SK-N-SH (cell line): ENCODE measurements at regions not wholly inside any gene's neighbourhood (a gene's known extent, or its start where the extent isn't known, plus 50 kb on each side); places are given as distances from the start of the nearest gene placed in this dataset.

Experiments
- CTCF ChIA-PET: fragments of 300-600, 350-600 bp; formaldehyde crosslinking; extraction: SDS; loops from one replicate; lab custom pipeline; 2021; lab: Yijun Ruan, JAX
- POLR2A ChIA-PET: fragments of 350-600 bp; sonication (Branson Sonifier 250); formaldehyde crosslinking; extraction: SDS; loops from one replicate; lab custom pipeline; 2020; ENCODE audit warnings: antibody characterized with exemption, inconsistent platforms; lab: Yijun Ruan, JAX
- DNase-seq: peaks from one replicate; pipeline ENCODE4 v3.0.0; 2012
- H2AFZ ChIP-seq: fragments of 200-600 bp; sonication (generic); 2 replicates; pipeline ENCODE4 v1.8.1; 2016; ENCODE audit warnings: antibody characterized with exemption, mild to moderate bottlenecking, low read depth
- H3F3A ChIP-seq: fragments of 200-600 bp; sonication (generic); replicated peaks from 2 replicates; pipeline ENCODE3; 2016; ENCODE audit warnings: antibody characterized with exemption, mild to moderate bottlenecking; ENCODE audit not compliant: insufficient read depth
- H3K27ac ChIP-seq, 2 experiments: fragments of 200-500 bp in 1 of 2; fragments of 200-600 bp in 1 of 2; sonication (Bioruptor generic) in 1 of 2; sonication (generic), shearing (Covaris generic) in 1 of 2; 2 replicates each; pipeline versions ENCODE4 v1.5.1 to v1.6.1; 2014 to 2016; ENCODE audit warnings: low read depth in 2 of 2, inconsistent platforms in 1 of 2, low read length in 1 of 2, mild to moderate bottlenecking in 1 of 2, mixed read lengths in 1 of 2
- H3K27me3 ChIP-seq: fragments of 200-600 bp; sonication (generic), shearing (Covaris generic); 2 replicates; pipeline ENCODE4 v1.6.1; 2016; ENCODE audit warnings: mixed run types; ENCODE audit not compliant: insufficient read depth
- H3K36me3 ChIP-seq, 2 experiments: fragments of 200-500 bp in 1 of 2; fragments of 200-600 bp in 1 of 2; sonication (Bioruptor generic) in 1 of 2; sonication (generic) in 1 of 2; replicated peaks in 1 of 2; 2 replicates each; pipeline versions ENCODE3 to v1.5.1; 2014 to 2016; ENCODE audit warnings: low read length in 1 of 2, mild to moderate bottlenecking in 1 of 2; ENCODE audit not compliant: insufficient read depth in 2 of 2, control insufficient read depth in 1 of 2
- H3K4me1 ChIP-seq, 2 experiments: fragments of 200-500 bp in 1 of 2; fragments of 200-600 bp in 1 of 2; sonication (Bioruptor generic) in 1 of 2; sonication (generic), shearing (Covaris generic) in 1 of 2; 2 replicates each; pipeline versions ENCODE4 v1.5.1 to v1.6.1; 2014 to 2016; ENCODE audit warnings: low read depth in 1 of 2, low read length in 1 of 2, mixed run types in 1 of 2; ENCODE audit not compliant: insufficient read depth in 2 of 2, control insufficient read depth in 1 of 2
- H3K4me2 ChIP-seq: fragments of 200-600 bp; sonication (generic), shearing (Covaris generic); 2 replicates; pipeline ENCODE4 v1.6.1; 2017; ENCODE audit warnings: mixed run types
- H3K4me3 ChIP-seq, 2 experiments: fragments of 200-500 bp in 1 of 2; fragments of 200-600 bp in 1 of 2; sonication (Bioruptor generic) in 1 of 2; sonication (generic), shearing (Covaris generic) in 1 of 2; 2 replicates each; pipeline versions ENCODE4 v1.5.1 to v1.8.1; 2014 to 2016; ENCODE audit warnings: low read depth in 2 of 2, inconsistent platforms in 1 of 2, low read length in 1 of 2, mild to moderate bottlenecking in 1 of 2, mixed read lengths in 1 of 2, moderate library complexity in 1 of 2
- H3K79me2 ChIP-seq: fragments of 200-600 bp; sonication (generic); 2 replicates; pipeline ENCODE4 v1.8.1; 2017; ENCODE audit warnings: mild to moderate bottlenecking; ENCODE audit not compliant: insufficient read depth
- H3K9ac ChIP-seq: fragments of 200-600 bp; sonication (generic); 2 replicates; pipeline ENCODE4 v1.6.1; 2017; ENCODE audit warnings: mixed run types
- H3K9me2 ChIP-seq: fragments of 200-600 bp; sonication (generic); 2 replicates; pipeline ENCODE4 v1.6.1; 2017; ENCODE audit warnings: mixed run types
- H3K9me3 ChIP-seq: fragments of 200-600 bp; sonication (generic); 2 replicates; pipeline ENCODE4 v1.6.1; 2017; ENCODE audit warnings: mixed run types, mild to moderate bottlenecking, moderate library complexity
- H4K20me1 ChIP-seq: fragments of 200-600 bp; sonication (generic); 2 replicates; pipeline ENCODE4 v1.6.1; 2017; ENCODE audit warnings: mild to moderate bottlenecking, mixed run types; ENCODE audit not compliant: insufficient read depth
- CHD2 ChIP-seq: fragments of 150-350 bp; IDR thresholded peaks from 2 replicates; pipeline ENCODE4 v1.6.1; 2018; ENCODE audit warnings: low read length; ENCODE audit not compliant: partially characterized antibody
- ELF1 ChIP-seq: IDR thresholded peaks from 2 replicates; pipeline ENCODE4 v1.4.0; 2012
- EP300 ChIP-seq, 2 experiments: IDR thresholded peaks; 2 replicates each; pipeline versions ENCODE4 v1.4.0 to v1.6.1; 2012; ENCODE audit warnings: borderline replicate concordance in 1 of 2, low read depth in 1 of 2, low read length in 1 of 2
- GABPA ChIP-seq: IDR thresholded peaks from 2 replicates; pipeline ENCODE4 v1.4.0; 2012; ENCODE audit warnings: low read depth, mild to moderate bottlenecking
- GATA2 ChIP-seq: sonication (generic); formaldehyde crosslinking; IDR thresholded peaks from 2 replicates; pipeline ENCODE4 v1.5.0; 2020; ENCODE audit warnings: mild to moderate bottlenecking, missing genetic modification reagents
- NFIC ChIP-seq: IDR thresholded peaks from 2 replicates; pipeline ENCODE4 v1.4.0; 2012; ENCODE audit warnings: borderline replicate concordance
- NRF1 ChIP-seq: IDR thresholded peaks from 2 replicates; pipeline ENCODE4 v1.6.1; 2012; ENCODE audit warnings: low read depth, mild to moderate bottlenecking, low read length
- POLR2AphosphoS5 ChIP-seq: IDR thresholded peaks from 2 replicates; pipeline ENCODE4 v1.6.1; 2012; ENCODE audit warnings: low read depth, low read length
- RCOR1 ChIP-seq: fragments of 150-350 bp; IDR thresholded peaks from 2 replicates; pipeline ENCODE4 v1.6.1; 2017; ENCODE audit warnings: antibody characterized with exemption, low read length
- RFX5 ChIP-seq: IDR thresholded peaks from 2 replicates; pipeline ENCODE4 v1.6.1; 2012; ENCODE audit warnings: mild to moderate bottlenecking, improper control_type of control experiment, low read length
- SIN3A ChIP-seq: IDR thresholded peaks from 2 replicates; pipeline ENCODE4 v1.6.1; 2012; ENCODE audit warnings: low read depth, mild to moderate bottlenecking, low read length, moderate library complexity, borderline replicate concordance
- TCF12 ChIP-seq: IDR thresholded peaks from 2 replicates; pipeline ENCODE4 v1.4.0; 2012
- TEAD4 ChIP-seq: IDR thresholded peaks from 2 replicates; pipeline ENCODE4 v1.4.0; 2012; ENCODE audit warnings: mild to moderate bottlenecking, borderline replicate concordance; ENCODE audit not compliant: insufficient read depth
- WGBS: methylation state at CpG from one replicate; pipeline ENCODE4 v1.1.6; 2017; ENCODE audit warnings: low lambda C conversion rate; 5-methylcytosine and 5-hydroxymethylcytosine counted together
- TF ChIP-seq, protein P1 (sequence below): fragments of 150-350 bp; IDR thresholded peaks from 2 replicates; pipeline ENCODE4 v1.6.1; 2016; ENCODE audit warnings: mild to moderate bottlenecking, low read depth, low read length
- TF ChIP-seq, protein P2 (sequence below): IDR thresholded peaks from 2 replicates; pipeline ENCODE4 v1.4.0; 2012; ENCODE audit warnings: low read depth, borderline replicate concordance
- TF ChIP-seq, protein P3 (sequence below): IDR thresholded peaks from 2 replicates; pipeline ENCODE4 v1.4.0; 2012; ENCODE audit warnings: low read depth
- TF ChIP-seq, protein P4 (sequence below): IDR thresholded peaks from 2 replicates; pipeline ENCODE4; 2012

DNA sequence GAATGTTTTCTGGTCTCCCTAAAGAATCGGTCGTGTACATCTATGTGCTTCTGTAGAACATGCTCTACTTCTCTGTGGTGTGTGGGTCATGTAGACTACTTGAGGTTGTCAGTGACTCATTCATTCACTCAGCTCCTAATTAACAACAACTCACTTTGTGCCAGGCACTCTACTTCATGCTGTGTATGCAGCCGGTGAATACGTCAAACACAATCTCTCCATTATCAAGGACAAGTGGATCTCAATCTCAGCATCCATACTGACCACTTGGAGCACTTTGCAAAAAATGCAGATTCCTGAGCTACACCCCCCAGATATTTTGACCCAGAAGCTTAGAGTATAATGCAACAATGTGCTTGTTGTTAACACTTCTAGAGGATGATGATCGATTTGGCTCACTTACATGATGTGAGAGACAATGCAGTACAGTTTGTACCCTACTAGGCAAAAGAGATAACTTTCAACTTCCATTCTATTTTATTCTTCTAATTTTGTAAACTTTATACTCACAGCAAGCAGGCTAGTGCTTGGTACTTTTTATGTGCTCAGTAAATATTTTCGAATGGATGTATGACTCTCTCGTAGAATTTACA is 508.6 kb upstream of the ADAMTS5 start:
- DNase-seq, result no peak
- 79% methylated on average over 7 of the region's 7 CpGs for WGBS

More for the DNA sequence above, 508.6 kb upstream of the ADAMTS5 start:
- Histone ChIP-seq H3K9me2 (no peaks in the 10 kb centered on the region), H3K9me3 (no peaks in the 10 kb centered on the region), H3K4me1 (no peaks in the 10 kb centered on the region; a peak in 1 of 4 replicates), H3K4me2 (no peak overlapping the region), H3K4me3 (no peak overlapping the region), H3K27me3 (no peaks in the 10 kb centered on the region), H3K9ac (no peak overlapping the region), H3K79me2 (no peaks in the 10 kb centered on the region), H3K36me3 (no peaks in the 10 kb centered on the region), H4K20me1 (no peaks in the 10 kb centered on the region), H3K27ac (no peak overlapping the region), H2AFZ (no peak overlapping the region), H3F3A (no peaks in the 10 kb centered on the region)
- ChIA-PET POLR2A (no interaction called here), CTCF (interaction anchor here (1.0 kb wide), 1 partner anchor 33 kb away, joined by 3 read pairs; no protein-coding TSS in a partner anchor)
- TF ChIP-seq CHD2 (no peak), EP300 (IDR thresholded peaks at IDR 0.05; ENCODE audit: borderline replicate concordance in 1 of 2, low read depth in 1 of 2, low read length in 1 of 2) (no peak), GABPA (no peak), SIN3A (no peak), TEAD4 (no peak), TCF12 (no peak), POLR2AphosphoS5 (no peak), RFX5 (no peak), ELF1 (no peak), NRF1 (no peak), NFIC (no peak), RCOR1 (no peak), GATA2 (CRISPR knock-in tag) (no peak)
- TF ChIP-seq, protein P1, sequence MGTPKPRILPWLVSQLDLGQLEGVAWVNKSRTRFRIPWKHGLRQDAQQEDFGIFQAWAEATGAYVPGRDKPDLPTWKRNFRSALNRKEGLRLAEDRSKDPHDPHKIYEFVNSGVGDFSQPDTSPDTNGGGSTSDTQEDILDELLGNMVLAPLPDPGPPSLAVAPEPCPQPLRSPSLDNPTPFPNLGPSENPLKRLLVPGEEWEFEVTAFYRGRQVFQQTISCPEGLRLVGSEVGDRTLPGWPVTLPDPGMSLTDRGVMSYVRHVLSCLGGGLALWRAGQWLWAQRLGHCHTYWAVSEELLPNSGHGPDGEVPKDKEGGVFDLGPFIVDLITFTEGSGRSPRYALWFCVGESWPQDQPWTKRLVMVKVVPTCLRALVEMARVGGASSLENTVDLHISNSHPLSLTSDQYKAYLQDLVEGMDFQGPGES, result no peak
- TF ChIP-seq, protein P2, sequence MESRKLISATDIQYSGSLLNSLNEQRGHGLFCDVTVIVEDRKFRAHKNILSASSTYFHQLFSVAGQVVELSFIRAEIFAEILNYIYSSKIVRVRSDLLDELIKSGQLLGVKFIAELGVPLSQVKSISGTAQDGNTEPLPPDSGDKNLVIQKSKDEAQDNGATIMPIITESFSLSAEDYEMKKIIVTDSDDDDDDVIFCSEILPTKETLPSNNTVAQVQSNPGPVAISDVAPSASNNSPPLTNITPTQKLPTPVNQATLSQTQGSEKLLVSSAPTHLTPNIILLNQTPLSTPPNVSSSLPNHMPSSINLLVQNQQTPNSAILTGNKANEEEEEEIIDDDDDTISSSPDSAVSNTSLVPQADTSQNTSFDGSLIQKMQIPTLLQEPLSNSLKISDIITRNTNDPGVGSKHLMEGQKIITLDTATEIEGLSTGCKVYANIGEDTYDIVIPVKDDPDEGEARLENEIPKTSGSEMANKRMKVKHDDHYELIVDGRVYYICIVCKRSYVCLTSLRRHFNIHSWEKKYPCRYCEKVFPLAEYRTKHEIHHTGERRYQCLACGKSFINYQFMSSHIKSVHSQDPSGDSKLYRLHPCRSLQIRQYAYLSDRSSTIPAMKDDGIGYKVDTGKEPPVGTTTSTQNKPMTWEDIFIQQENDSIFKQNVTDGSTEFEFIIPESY, result no peak
- TF ChIP-seq, protein P3, sequence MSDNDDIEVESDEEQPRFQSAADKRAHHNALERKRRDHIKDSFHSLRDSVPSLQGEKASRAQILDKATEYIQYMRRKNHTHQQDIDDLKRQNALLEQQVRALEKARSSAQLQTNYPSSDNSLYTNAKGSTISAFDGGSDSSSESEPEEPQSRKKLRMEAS, result no peak
- TF ChIP-seq, protein P4, sequence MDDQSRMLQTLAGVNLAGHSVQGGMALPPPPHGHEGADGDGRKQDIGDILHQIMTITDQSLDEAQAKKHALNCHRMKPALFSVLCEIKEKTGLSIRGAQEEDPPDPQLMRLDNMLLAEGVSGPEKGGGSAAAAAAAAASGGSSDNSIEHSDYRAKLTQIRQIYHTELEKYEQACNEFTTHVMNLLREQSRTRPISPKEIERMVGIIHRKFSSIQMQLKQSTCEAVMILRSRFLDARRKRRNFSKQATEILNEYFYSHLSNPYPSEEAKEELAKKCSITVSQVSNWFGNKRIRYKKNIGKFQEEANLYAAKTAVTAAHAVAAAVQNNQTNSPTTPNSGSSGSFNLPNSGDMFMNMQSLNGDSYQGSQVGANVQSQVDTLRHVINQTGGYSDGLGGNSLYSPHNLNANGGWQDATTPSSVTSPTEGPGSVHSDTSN, result no peak
